Central memory CD8-positive, alpha-beta T cell (primary cell): ENCODE measurements at regions not wholly inside any gene's neighbourhood (a gene's known extent, or its start where the extent isn't known, plus 50 kb on each side); places are given as distances from the start of the nearest gene placed in this dataset.
A peak's percentile ranks its signal among the peaks of the same experiment; 100 is the strongest.
"Not testable (repeated sequence)": the region's sequence is repeated elsewhere in the genome, so short reads cannot be mapped to it uniquely, and the experiment has no call there.

Source experiments
- ATAC-seq: fragments of 150-1000 bp; cut with Tn5 transposase; replicated peaks from 2 replicates; pipeline ENCODE4 v1.10.0; 2022; ENCODE audit warnings: mild to moderate bottlenecking, moderate FRiP score, moderate number of reproducible peaks; ENCODE audit not compliant: poor library complexity, severe bottlenecking; ENCODE audit errors: extremely low read depth
- DNase-seq, 2 donors: peaks; one replicate each; pipeline ENCODE4 v3.0.0; 2021; ENCODE audit warnings: low spot score in 2 of 2
- H3K27ac Mint-ChIP-seq: one replicate; pipeline ENCODE4 v1.8.0; 2022; ENCODE audit warnings: low read depth, mild to moderate bottlenecking, moderate library complexity, mixed read lengths
- H3K27me3 Mint-ChIP-seq: one replicate; pipeline ENCODE4 v1.8.0; 2022; ENCODE audit warnings: mixed read lengths
- H3K36me3 Mint-ChIP-seq: one replicate; pipeline ENCODE4 v1.8.0; 2022; ENCODE audit warnings: mild to moderate bottlenecking, moderate library complexity, mixed read lengths; ENCODE audit not compliant: insufficient read depth
- H3K4me1 Mint-ChIP-seq: one replicate; pipeline ENCODE4 v1.8.0; 2022; ENCODE audit warnings: mixed read lengths
- H3K4me3 Mint-ChIP-seq: one replicate; pipeline ENCODE4 v1.8.0; 2022; ENCODE audit warnings: mild to moderate bottlenecking, moderate library complexity, mixed read lengths
- H3K9me3 Mint-ChIP-seq: one replicate; pipeline ENCODE4 v1.8.0; 2022; ENCODE audit warnings: mixed read lengths

- no peak overlapping the region for H3K4me3 Mint-ChIP-seq
- no peaks in the 10 kb centered on the region for H3K9me3 Mint-ChIP-seq
- H3K36me3 Mint-ChIP-seq, result no peaks in the 10 kb centered on the region
- no peaks in the 10 kb centered on the region for H3K4me1 Mint-ChIP-seq
- peaks cover 61% of the 10 kb centered on the region for H3K27me3 Mint-ChIP-seq
- no peak overlapping the region for H3K27ac Mint-ChIP-seq
- ATAC-seq (no peak), DNase-seq (no peak)
Observed at GRCh38 chr9:88898039-88898720, 93.1 kb upstream of the S1PR3 start.

- ATAC-seq, result no peak
- H3K36me3 Mint-ChIP-seq, result no peaks in the 10 kb centered on the region
Observed at GRCh38 chr9:88905506-88905905, 85.8 kb upstream of the S1PR3 start.

GRCh38 chr9:88915916-88916315 is 75.4 kb upstream of the S1PR3 start:
- H3K36me3 Mint-ChIP-seq, result no peaks in the 10 kb centered on the region
- no peak overlapping the region for H3K27ac Mint-ChIP-seq
- no peaks in the 10 kb centered on the region for H3K9me3 Mint-ChIP-seq
- H3K27me3 Mint-ChIP-seq, result peaks cover 21% of the 10 kb centered on the region
- no peak for ATAC-seq
- H3K4me3 Mint-ChIP-seq, result no peak overlapping the region
- no peak for DNase-seq
- peaks cover 15% of the 10 kb centered on the region for H3K4me1 Mint-ChIP-seq

More at GRCh38 chr9:88905506-88905905, 85.8 kb upstream of the S1PR3 start:
- peaks cover 82% of the 10 kb centered on the region for H3K27me3 Mint-ChIP-seq
- H3K27ac Mint-ChIP-seq, result no peak overlapping the region
- no peak overlapping the region for H3K4me3 Mint-ChIP-seq
- DNase-seq, result no peak
- H3K4me1 Mint-ChIP-seq, result no peaks in the 10 kb centered on the region
- peaks cover 14% of the 10 kb centered on the region for H3K9me3 Mint-ChIP-seq

- no peak overlapping the region for H3K27ac Mint-ChIP-seq
- peaks cover 25% of the 10 kb centered on the region for H3K4me1 Mint-ChIP-seq
- peaks cover 1% of the 10 kb centered on the region for H3K36me3 Mint-ChIP-seq
- H3K27me3 Mint-ChIP-seq, result peaks cover 18% of the 10 kb centered on the region
- DNase-seq (no peak), ATAC-seq (no peak)
- no peak overlapping the region for H3K4me3 Mint-ChIP-seq
- H3K9me3 Mint-ChIP-seq, result no peaks in the 10 kb centered on the region
Observed at GRCh38 chr9:88916894-88917293, 74.4 kb upstream of the S1PR3 start.

GRCh38 chr9:88917375-88917774 is 73.9 kb upstream of the S1PR3 start:
- peaks cover 4% of the 10 kb centered on the region for H3K36me3 Mint-ChIP-seq
- H3K4me3 Mint-ChIP-seq, result no peak overlapping the region
- H3K9me3 Mint-ChIP-seq, result no peaks in the 10 kb centered on the region
- ATAC-seq, result no peak
- H3K27me3 Mint-ChIP-seq, result peaks cover 18% of the 10 kb centered on the region
- DNase-seq, result no peak
- no peak overlapping the region for H3K27ac Mint-ChIP-seq
- peaks cover 30% of the 10 kb centered on the region for H3K4me1 Mint-ChIP-seq

- H3K4me3 Mint-ChIP-seq, H3K9me3 Mint-ChIP-seq, ATAC-seq, DNase-seq, H3K36me3 Mint-ChIP-seq, H3K27ac Mint-ChIP-seq: not testable (repeated sequence)
- Mint-ChIP-seq H3K27me3 (peaks cover 18% of the 10 kb centered on the region), H3K4me1 (peaks cover 41% of the 10 kb centered on the region)
Observed at GRCh38 chr9:88918537-88918936, 72.7 kb upstream of the S1PR3 start.

- DNase-seq (no peak), ATAC-seq (no peak)
- Mint-ChIP-seq H3K9me3 (no peaks in the 10 kb centered on the region), H3K27me3 (peaks cover 18% of the 10 kb centered on the region), H3K27ac (no peak overlapping the region), H3K36me3 (peaks cover 4% of the 10 kb centered on the region), H3K4me1 (peaks cover 47% of the 10 kb centered on the region), H3K4me3 (no peak overlapping the region)
Observed at GRCh38 chr9:88920645-88921044, 70.6 kb upstream of the S1PR3 start.

GRCh38 chr9:88922091-88922490 is 69.2 kb upstream of the S1PR3 start:
- H3K36me3 Mint-ChIP-seq, result peaks cover 4% of the 10 kb centered on the region

GRCh38 chr9:88923092-88923491 is 68.2 kb upstream of the S1PR3 start:
- Mint-ChIP-seq H3K4me3 (peak overlapping the region; percentile 48), H3K36me3 (peaks cover 4% of the 10 kb centered on the region), H3K27ac (peak overlapping the region; percentile 8), H3K9me3 (no peaks in the 10 kb centered on the region), H3K4me1 (peaks cover 47% of the 10 kb centered on the region), H3K27me3 (peaks cover 9% of the 10 kb centered on the region)
- DNase-seq, result no peak
- ATAC-seq, result no peak

More at GRCh38 chr9:88922091-88922490, 69.2 kb upstream of the S1PR3 start:
- peak in 1 of 2 donors; percentile 59 for DNase-seq
- H3K4me3 Mint-ChIP-seq, result peak overlapping the region; percentile 46
- H3K27ac Mint-ChIP-seq, result peak overlapping the region; percentile 8
- H3K27me3 Mint-ChIP-seq, result peaks cover 13% of the 10 kb centered on the region
- ATAC-seq, result peak; percentile 83
- H3K4me1 Mint-ChIP-seq, result peaks cover 47% of the 10 kb centered on the region
- no peaks in the 10 kb centered on the region for H3K9me3 Mint-ChIP-seq

- H3K4me1 Mint-ChIP-seq, result peaks cover 47% of the 10 kb centered on the region
- DNase-seq, result peak in 1 of 2 donors; percentile 16
- peak; percentile 42 for ATAC-seq
Observed at GRCh38 chr9:88923653-88924288, 67.5 kb upstream of the S1PR3 start.

GRCh38 chr9:88925481-88925880 is 65.8 kb upstream of the S1PR3 start:
- no peak overlapping the region for H3K4me3 Mint-ChIP-seq
- no peaks in the 10 kb centered on the region for H3K9me3 Mint-ChIP-seq
- H3K27ac Mint-ChIP-seq, result no peak overlapping the region
- peaks cover 4% of the 10 kb centered on the region for H3K36me3 Mint-ChIP-seq
- ATAC-seq (no peak), DNase-seq (no peak)
- H3K4me1 Mint-ChIP-seq, result peaks cover 36% of the 10 kb centered on the region
- H3K27me3 Mint-ChIP-seq, result no peaks in the 10 kb centered on the region

More at GRCh38 chr9:88923653-88924288, 67.5 kb upstream of the S1PR3 start:
- H3K9me3 Mint-ChIP-seq, result no peaks in the 10 kb centered on the region
- H3K27ac Mint-ChIP-seq, result peak overlapping the region; percentile 8
- H3K27me3 Mint-ChIP-seq, result peaks cover 9% of the 10 kb centered on the region
- H3K36me3 Mint-ChIP-seq, result peaks cover 4% of the 10 kb centered on the region
- peak overlapping the region; percentile 48 for H3K4me3 Mint-ChIP-seq

GRCh38 chr9:88926781-88927505 is 64.3 kb upstream of the S1PR3 start:
- Mint-ChIP-seq H3K4me1 (peaks cover 22% of the 10 kb centered on the region), H3K36me3 (peaks cover 3% of the 10 kb centered on the region), H3K4me3 (no peak overlapping the region), H3K27ac (no peak overlapping the region), H3K9me3 (no peaks in the 10 kb centered on the region), H3K27me3 (peaks cover under 1% of the 10 kb centered on the region)
- ATAC-seq, result no peak
- DNase-seq, result no peak
